ENCODE measurements at regions not wholly inside any gene's neighbourhood (a gene's known extent, or its start where the extent isn't known, plus 50 kb on each side); places are given as distances from the start of the nearest gene placed in this dataset.
"Not testable (repeated sequence)": the region's sequence is repeated elsewhere in the genome, so short reads cannot be mapped to it uniquely, and the experiment has no call there.

- Histone ChIP-seq H3K27me3 (replicated peaks in 1 of 2; ENCODE audit: control insufficient read depth in 2 of 2, extremely low read depth in 1 of 2, insufficient read depth in 2 of 2, low read length in 1 of 2) (no peaks in the 10 kb centered on the region), H3K9me3 (no peaks in the 10 kb centered on the region), H3K36me3 (ENCODE audit: control insufficient read depth in 2 of 2, extremely low read depth in 1 of 2, insufficient read depth in 1 of 2, low read length in 1 of 2) (no peaks in the 10 kb centered on the region), H3K4me3 (ENCODE audit: control insufficient read depth in 1 of 2, extremely low read depth in 1 of 2, low read length in 1 of 2) (no peak overlapping the region), H3K4me1 (ENCODE audit: control insufficient read depth in 1 of 2, extremely low read depth in 1 of 2, insufficient read depth in 2 of 2, low read length in 2 of 2) (no peaks in the 10 kb centered on the region), H3K27ac (ENCODE audit: low read length) (no peak overlapping the region)
- no peaks in the 10 kb centered on the region for H3K9me3 Mint-ChIP-seq
- no peak overlapping the region for H3K27ac Mint-ChIP-seq
- 80% methylated on average over 1 of the region's 1 CpG for WGBS (ENCODE audit: insufficient coverage)
- no peak for DNase-seq
- POLR2A ChIA-PET: no interaction called here
- no peak for ATAC-seq (replicated peaks in 1 of 4)
- no peaks in the 10 kb centered on the region for H3K4me1 Mint-ChIP-seq
- H3K36me3 Mint-ChIP-seq: no peaks in the 10 kb centered on the region
- peaks cover 0 to 3% of the 10 kb centered on the region in 2 donors for H3K27me3 Mint-ChIP-seq
- H3K4me3 Mint-ChIP-seq: no peak overlapping the region
- CTCF ChIA-PET: no interaction called here
These were observed 143.4 kb downstream of the PDCD6IP start for GRCh38 chr3:33941804-33942203.

GRCh38 chr3:33942483-33943150 lies 144.2 kb downstream of the PDCD6IP start:
- H3K4me1 Mint-ChIP-seq: no peaks in the 10 kb centered on the region
- ChIA-PET CTCF (no interaction called here), POLR2A (no interaction called here)
- H3K9me3 ChIP-seq: no peaks in the 10 kb centered on the region
- DNase-seq: no peak
- WGBS (ENCODE audit: insufficient coverage): no CpG with 5 or more reads among the region's 4 CpGs
- peaks cover 0 to 3% of the 10 kb centered on the region in 2 donors for H3K27me3 Mint-ChIP-seq
- no peak overlapping the region for H3K27ac ChIP-seq (ENCODE audit: low read length)
- no peak for ATAC-seq (replicated peaks in 1 of 4)
- no peak overlapping the region for H3K4me3 ChIP-seq (ENCODE audit: control insufficient read depth in 1 of 2, extremely low read depth in 1 of 2, low read length in 1 of 2)
- no peaks in the 10 kb centered on the region for H3K27me3 ChIP-seq (replicated peaks in 1 of 2; ENCODE audit: control insufficient read depth in 2 of 2, extremely low read depth in 1 of 2, insufficient read depth in 2 of 2, low read length in 1 of 2)
- H3K4me1 ChIP-seq (ENCODE audit: control insufficient read depth in 1 of 2, extremely low read depth in 1 of 2, insufficient read depth in 2 of 2, low read length in 2 of 2): no peaks in the 10 kb centered on the region
- H3K4me3 Mint-ChIP-seq: no peak overlapping the region
- H3K27ac Mint-ChIP-seq: no peak overlapping the region
- H3K36me3 ChIP-seq (ENCODE audit: control insufficient read depth in 2 of 2, extremely low read depth in 1 of 2, insufficient read depth in 1 of 2, low read length in 1 of 2): no peaks in the 10 kb centered on the region
- no peaks in the 10 kb centered on the region for H3K9me3 Mint-ChIP-seq
- H3K36me3 Mint-ChIP-seq: no peaks in the 10 kb centered on the region

- H3K4me1 ChIP-seq (ENCODE audit: control insufficient read depth in 1 of 2, extremely low read depth in 1 of 2, insufficient read depth in 2 of 2, low read length in 2 of 2): no peaks in the 10 kb centered on the region
- H3K27me3 Mint-ChIP-seq: no peaks in the 10 kb centered on the region
- H3K9me3 ChIP-seq: no peaks in the 10 kb centered on the region
- DNase-seq: no peak
- no peaks in the 10 kb centered on the region for H3K4me1 Mint-ChIP-seq
- H3K9me3 Mint-ChIP-seq: no peaks in the 10 kb centered on the region
- H3K27me3 ChIP-seq (replicated peaks in 1 of 2; ENCODE audit: control insufficient read depth in 2 of 2, extremely low read depth in 1 of 2, insufficient read depth in 2 of 2, low read length in 1 of 2): no peaks in the 10 kb centered on the region
- ATAC-seq (replicated peaks in 1 of 4): no peak
- no peak overlapping the region for H3K4me3 ChIP-seq (ENCODE audit: control insufficient read depth in 1 of 2, extremely low read depth in 1 of 2, low read length in 1 of 2)
- no peak overlapping the region for H3K27ac Mint-ChIP-seq
- no peak overlapping the region for H3K4me3 Mint-ChIP-seq
- no peaks in the 10 kb centered on the region for H3K36me3 Mint-ChIP-seq
- no peak overlapping the region for H3K27ac ChIP-seq (ENCODE audit: low read length)
- ChIA-PET POLR2A (no interaction called here), CTCF (no interaction called here)
- H3K36me3 ChIP-seq (ENCODE audit: control insufficient read depth in 2 of 2, extremely low read depth in 1 of 2, insufficient read depth in 1 of 2, low read length in 1 of 2): no peaks in the 10 kb centered on the region
These were observed 144.8 kb downstream of the PDCD6IP start for GRCh38 chr3:33943277-33943676.

GRCh38 chr3:33946612-33947011 lies 148.2 kb downstream of the PDCD6IP start:
- H3K4me1 ChIP-seq (ENCODE audit: control insufficient read depth in 1 of 2, extremely low read depth in 1 of 2, insufficient read depth in 2 of 2, low read length in 2 of 2); H3K36me3 ChIP-seq (ENCODE audit: control insufficient read depth in 2 of 2, extremely low read depth in 1 of 2, insufficient read depth in 1 of 2, low read length in 1 of 2); DNase-seq; ATAC-seq (replicated peaks in 1 of 4); H3K36me3 Mint-ChIP-seq; H3K27me3 Mint-ChIP-seq; H3K9me3 ChIP-seq; H3K27ac ChIP-seq (ENCODE audit: low read length); POLR2A ChIA-PET; H3K9me3 Mint-ChIP-seq; H3K4me1 Mint-ChIP-seq; H3K4me3 Mint-ChIP-seq; H3K27me3 ChIP-seq (replicated peaks in 1 of 2; ENCODE audit: control insufficient read depth in 2 of 2, extremely low read depth in 1 of 2, insufficient read depth in 2 of 2, low read length in 1 of 2); H3K4me3 ChIP-seq (ENCODE audit: control insufficient read depth in 1 of 2, extremely low read depth in 1 of 2, low read length in 1 of 2); H3K27ac Mint-ChIP-seq; CTCF ChIA-PET: not testable (repeated sequence)

- Mint-ChIP-seq H3K27ac (no peak overlapping the region), H3K36me3 (no peaks in the 10 kb centered on the region), H3K27me3 (no peaks in the 10 kb centered on the region), H3K4me1 (no peaks in the 10 kb centered on the region), H3K4me3 (no peak overlapping the region), H3K9me3 (no peaks in the 10 kb centered on the region)
- Histone ChIP-seq H3K4me3 (ENCODE audit: control insufficient read depth in 1 of 2, extremely low read depth in 1 of 2, low read length in 1 of 2) (no peak overlapping the region), H3K9me3 (no peaks in the 10 kb centered on the region), H3K36me3 (ENCODE audit: control insufficient read depth in 2 of 2, extremely low read depth in 1 of 2, insufficient read depth in 1 of 2, low read length in 1 of 2) (no peaks in the 10 kb centered on the region), H3K4me1 (ENCODE audit: control insufficient read depth in 1 of 2, extremely low read depth in 1 of 2, insufficient read depth in 2 of 2, low read length in 2 of 2) (no peaks in the 10 kb centered on the region), H3K27ac (ENCODE audit: low read length) (no peak overlapping the region), H3K27me3 (replicated peaks in 1 of 2; ENCODE audit: control insufficient read depth in 2 of 2, extremely low read depth in 1 of 2, insufficient read depth in 2 of 2, low read length in 1 of 2) (no peaks in the 10 kb centered on the region)
- no peak for DNase-seq
- WGBS (ENCODE audit: insufficient coverage): 100% methylated on average over 1 of the region's 4 CpGs
- POLR2A ChIA-PET: no interaction called here
- no peak for ATAC-seq (replicated peaks in 1 of 4)
- CTCF ChIA-PET: no interaction called here
These were observed 149.1 kb downstream of the PDCD6IP start for GRCh38 chr3:33947272-33948195.

GRCh38 chr3:33949074-33949473 lies 150.6 kb downstream of the PDCD6IP start:
- Mint-ChIP-seq H3K9me3 (no peaks in the 10 kb centered on the region), H3K27ac (no peak overlapping the region), H3K27me3 (no peaks in the 10 kb centered on the region), H3K4me3 (no peak overlapping the region), H3K36me3 (no peaks in the 10 kb centered on the region), H3K4me1 (no peaks in the 10 kb centered on the region)
- DNase-seq (no peak), ATAC-seq (replicated peaks in 1 of 4) (no peak)
- no peak overlapping the region for H3K27ac ChIP-seq (ENCODE audit: low read length)
- H3K4me1 ChIP-seq (ENCODE audit: control insufficient read depth in 1 of 2, extremely low read depth in 1 of 2, insufficient read depth in 2 of 2, low read length in 2 of 2): no peaks in the 10 kb centered on the region
- no peaks in the 10 kb centered on the region for H3K9me3 ChIP-seq
- POLR2A ChIA-PET: no interaction called here
- CTCF ChIA-PET: no interaction called here
- no peaks in the 10 kb centered on the region for H3K27me3 ChIP-seq (replicated peaks in 1 of 2; ENCODE audit: control insufficient read depth in 2 of 2, extremely low read depth in 1 of 2, insufficient read depth in 2 of 2, low read length in 1 of 2)
- H3K4me3 ChIP-seq (ENCODE audit: control insufficient read depth in 1 of 2, extremely low read depth in 1 of 2, low read length in 1 of 2): no peak overlapping the region
- H3K36me3 ChIP-seq (ENCODE audit: control insufficient read depth in 2 of 2, extremely low read depth in 1 of 2, insufficient read depth in 1 of 2, low read length in 1 of 2): no peaks in the 10 kb centered on the region
- WGBS (ENCODE audit: insufficient coverage): no CpG with 5 or more reads among the region's 1 CpG
